Gastroesophageal sphincter (tissue), 4 donors: ENCODE measurements at regions not wholly inside any gene's neighbourhood (a gene's known extent, or its start where the extent isn't known, plus 50 kb on each side); places are given as distances from the start of the nearest gene placed in this dataset.

Experiments used
- ATAC-seq: fragments of 150-250 bp; one replicate; pipeline ENCODE4 v1.9.1; 2016; ENCODE audit warnings: mild to moderate bottlenecking, moderate library complexity
- H3K27ac ChIP-seq, 4 donors: fragments of 200-600 bp; sonication (generic) in 3 of 4; 1 replicate in 3 of 4; 2 replicates in 1 of 4; pipeline ENCODE4 v1.5.1; 2016 to 2019
- H3K27me3 ChIP-seq: fragments of 200-600 bp; sonication (generic); one replicate; pipeline ENCODE4 v1.5.1; 2019
- H3K36me3 ChIP-seq, 2 donors: fragments of 200-600 bp; sonication (generic); one replicate each; pipeline ENCODE4 v1.5.1; 2019; ENCODE audit warnings: control low read depth in 1 of 2
- H3K4me1 ChIP-seq, 3 donors: fragments of 200-600 bp; sonication (generic); 1 replicate in 2 of 3; 2 replicates in 1 of 3; pipeline ENCODE4 v1.5.1; 2016 to 2019; ENCODE audit warnings: control low read depth in 2 of 3
- H3K4me3 ChIP-seq, 2 donors: fragments of 200-600 bp; sonication (generic); one replicate each; pipeline ENCODE4 v1.5.1; 2019; ENCODE audit warnings: mild to moderate bottlenecking in 1 of 2, moderate library complexity in 1 of 2
- H3K9me3 ChIP-seq, 3 donors: fragments of 200-600 bp; sonication (generic); one replicate each; pipeline ENCODE4 v1.5.1; 2017 to 2019; ENCODE audit warnings: control low read depth in 2 of 3
- EP300 ChIP-seq: sonication (generic); formaldehyde crosslinking; IDR thresholded peaks from one replicate; pipeline ENCODE4 v1.6.1; 2017; ENCODE audit warnings: antibody characterized with exemption, mild to moderate bottlenecking
- POLR2A ChIP-seq, 2 donors: fragments of 450-650 bp; IDR thresholded peaks; one replicate each; pipeline ENCODE4 v1.6.1; 2017; ENCODE audit warnings: antibody characterized with exemption in 2 of 2, mild to moderate bottlenecking in 2 of 2, moderate library complexity in 1 of 2
- POLR2AphosphoS5 ChIP-seq: sonication (generic); formaldehyde crosslinking; IDR thresholded peaks from one replicate; pipeline ENCODE4 v1.6.1; 2017; ENCODE audit warnings: antibody characterized with exemption
- WGBS, 2 donors: methylation state at CpG; one replicate each; pipeline ENCODE4 v1.1.5; 2018; ENCODE audit warnings: low coverage in 1 of 2; 5-methylcytosine and 5-hydroxymethylcytosine counted together
- TF ChIP-seq, protein P1 (sequence below), 4 experiments: fragments of 200-600 bp in 2 of 4; fragments of 450-650 bp in 2 of 4; sonication (generic) in 1 of 4; IDR thresholded peaks; one replicate each; pipeline ENCODE4 v1.5.1; 2017 to 2019; ENCODE audit warnings: antibody characterized with exemption in 4 of 4, mild to moderate bottlenecking in 2 of 4, moderate library complexity in 2 of 4

DNA sequence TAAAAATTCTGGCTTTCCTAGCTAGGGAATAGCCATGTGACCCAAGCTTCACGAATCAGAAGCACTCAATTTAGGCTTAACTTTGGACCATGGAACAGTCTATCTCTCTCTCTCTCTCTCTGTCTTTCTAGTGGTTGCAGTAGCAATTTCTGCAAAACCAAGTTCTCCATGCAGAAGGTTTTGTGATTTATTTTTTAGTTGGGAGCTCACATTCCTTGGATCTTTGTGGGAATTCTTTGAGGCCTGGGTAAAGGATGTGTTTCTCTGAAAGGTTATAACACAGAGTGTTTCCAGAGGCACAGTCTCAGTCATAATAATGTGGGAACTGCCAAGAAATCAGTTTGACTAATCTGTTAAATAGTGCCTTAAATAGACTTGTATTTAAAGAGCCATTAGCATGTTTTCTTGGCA, 112.3 kb upstream of the COL11A1 start:
- H3K27ac ChIP-seq: no peak overlapping the region
- ATAC-seq: no peak
- H3K9me3 ChIP-seq: no peaks in the 10 kb centered on the region
- H3K4me3 ChIP-seq: no peak overlapping the region
- WGBS, 2 donors: 0 to 25% methylated on average over 1 of the region's 1 CpG
- peaks cover 0 to 10% (median 0%) of the 10 kb centered on the region in 3 donors for H3K4me1 ChIP-seq
- H3K36me3 ChIP-seq: no peaks in the 10 kb centered on the region
- H3K27me3 ChIP-seq: no peaks in the 10 kb centered on the region
- TF ChIP-seq POLR2A (IDR thresholded peaks at IDR 0.05) (no peak), EP300 (no peak), POLR2AphosphoS5 (no peak)
- TF ChIP-seq, protein P1, sequence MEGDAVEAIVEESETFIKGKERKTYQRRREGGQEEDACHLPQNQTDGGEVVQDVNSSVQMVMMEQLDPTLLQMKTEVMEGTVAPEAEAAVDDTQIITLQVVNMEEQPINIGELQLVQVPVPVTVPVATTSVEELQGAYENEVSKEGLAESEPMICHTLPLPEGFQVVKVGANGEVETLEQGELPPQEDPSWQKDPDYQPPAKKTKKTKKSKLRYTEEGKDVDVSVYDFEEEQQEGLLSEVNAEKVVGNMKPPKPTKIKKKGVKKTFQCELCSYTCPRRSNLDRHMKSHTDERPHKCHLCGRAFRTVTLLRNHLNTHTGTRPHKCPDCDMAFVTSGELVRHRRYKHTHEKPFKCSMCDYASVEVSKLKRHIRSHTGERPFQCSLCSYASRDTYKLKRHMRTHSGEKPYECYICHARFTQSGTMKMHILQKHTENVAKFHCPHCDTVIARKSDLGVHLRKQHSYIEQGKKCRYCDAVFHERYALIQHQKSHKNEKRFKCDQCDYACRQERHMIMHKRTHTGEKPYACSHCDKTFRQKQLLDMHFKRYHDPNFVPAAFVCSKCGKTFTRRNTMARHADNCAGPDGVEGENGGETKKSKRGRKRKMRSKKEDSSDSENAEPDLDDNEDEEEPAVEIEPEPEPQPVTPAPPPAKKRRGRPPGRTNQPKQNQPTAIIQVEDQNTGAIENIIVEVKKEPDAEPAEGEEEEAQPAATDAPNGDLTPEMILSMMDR (IDR thresholded peaks at IDR 0.05): no peak

DNA sequence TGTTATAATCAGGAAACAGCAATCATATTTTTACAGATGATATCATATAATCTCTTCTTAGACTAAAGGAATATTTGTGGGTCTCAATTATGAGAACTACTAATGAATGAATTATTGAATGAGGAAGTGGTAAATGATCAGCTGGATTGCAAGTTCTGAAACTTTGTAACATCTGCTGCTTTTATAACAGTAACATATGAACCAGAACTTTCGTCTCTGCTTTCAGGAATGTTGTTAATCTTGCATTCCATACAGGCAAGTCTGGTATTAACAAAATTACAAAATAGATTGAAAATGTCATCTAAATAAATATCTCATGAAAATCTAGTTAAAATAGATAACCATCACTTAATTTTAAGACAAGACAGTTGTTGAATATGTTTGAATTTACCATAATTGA, 110.5 kb upstream of the COL11A1 start:
- H3K9me3 ChIP-seq: no peaks in the 10 kb centered on the region
- no peaks in the 10 kb centered on the region for H3K27me3 ChIP-seq
- WGBS, 2 donors: 46 to 50% methylated on average over 1 of the region's 1 CpG
- H3K4me3 ChIP-seq: no peak overlapping the region
- no peaks in the 10 kb centered on the region for H3K36me3 ChIP-seq
- no peak for ATAC-seq
- H3K27ac ChIP-seq: no peak overlapping the region
- TF ChIP-seq POLR2AphosphoS5 (no peak), POLR2A (IDR thresholded peaks at IDR 0.05) (no peak), EP300 (no peak)
- TF ChIP-seq, protein P1 (IDR thresholded peaks at IDR 0.05): no peak
- H3K4me1 ChIP-seq: peaks cover 0 to 10% (median 0%) of the 10 kb centered on the region in 3 donors

DNA sequence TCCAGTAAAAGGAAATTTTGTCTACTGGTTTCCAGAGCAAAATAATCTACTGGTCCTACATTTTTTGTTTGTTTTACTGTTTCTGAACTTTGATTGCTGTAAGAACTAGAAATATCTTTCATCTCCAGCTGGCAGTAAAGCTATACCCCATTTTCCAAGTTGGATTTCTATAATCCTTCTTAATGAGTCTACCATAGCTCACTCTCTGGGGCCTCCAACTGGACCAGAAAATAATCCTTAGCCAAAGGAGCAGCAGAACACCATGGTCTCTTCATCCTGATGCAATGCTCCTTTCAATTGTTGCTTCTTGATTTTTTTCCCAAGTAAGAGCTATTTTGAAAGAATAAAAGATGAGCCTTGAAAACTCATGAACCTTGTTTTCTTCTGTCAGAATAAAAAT, 110.0 kb upstream of the COL11A1 start:
- Histone ChIP-seq H3K36me3 (no peaks in the 10 kb centered on the region), H3K27ac (no peak overlapping the region), H3K4me3 (no peak overlapping the region), H3K4me1 (peaks cover 0 to 10% (median 0%) of the 10 kb centered on the region in 3 donors), H3K9me3 (no peaks in the 10 kb centered on the region), H3K27me3 (no peaks in the 10 kb centered on the region)
- no peak for ATAC-seq
- no peak for TF ChIP-seq POLR2A (IDR thresholded peaks at IDR 0.05)
- TF ChIP-seq, protein P1 (IDR thresholded peaks at IDR 0.05): no peak
- no peak for TF ChIP-seq POLR2AphosphoS5
- TF ChIP-seq EP300: no peak

DNA sequence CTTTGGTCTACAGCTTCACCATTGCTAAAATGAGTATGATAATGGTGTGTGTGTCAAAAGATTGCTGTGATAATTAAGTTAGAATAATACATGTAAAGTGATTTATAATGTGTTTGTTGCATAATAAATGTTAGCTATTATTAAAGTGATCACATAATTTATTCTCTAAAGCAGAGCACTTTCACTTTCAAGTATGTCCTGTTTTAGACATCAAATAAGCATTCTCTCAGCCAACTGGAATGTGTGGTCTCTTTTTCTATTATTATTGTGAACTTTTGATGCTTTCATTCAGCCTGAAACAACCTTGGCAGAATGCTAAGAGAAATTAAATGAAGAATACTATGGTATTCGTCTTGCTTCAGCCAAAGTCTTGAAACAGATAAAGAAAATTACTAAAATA, 102.8 kb upstream of the COL11A1 start:
- Histone ChIP-seq H3K4me3 (no peak overlapping the region), H3K27me3 (no peaks in the 10 kb centered on the region), H3K4me1 (no peaks in the 10 kb centered on the region), H3K27ac (no peak overlapping the region), H3K9me3 (no peaks in the 10 kb centered on the region), H3K36me3 (no peaks in the 10 kb centered on the region)
- TF ChIP-seq POLR2AphosphoS5 (no peak), EP300 (no peak), POLR2A (IDR thresholded peaks at IDR 0.05) (no peak)
- TF ChIP-seq, protein P1 (IDR thresholded peaks at IDR 0.05): no peak
- ATAC-seq: no peak
- WGBS, 2 donors: 7 to 18% methylated on average over 1 of the region's 1 CpG

DNA sequence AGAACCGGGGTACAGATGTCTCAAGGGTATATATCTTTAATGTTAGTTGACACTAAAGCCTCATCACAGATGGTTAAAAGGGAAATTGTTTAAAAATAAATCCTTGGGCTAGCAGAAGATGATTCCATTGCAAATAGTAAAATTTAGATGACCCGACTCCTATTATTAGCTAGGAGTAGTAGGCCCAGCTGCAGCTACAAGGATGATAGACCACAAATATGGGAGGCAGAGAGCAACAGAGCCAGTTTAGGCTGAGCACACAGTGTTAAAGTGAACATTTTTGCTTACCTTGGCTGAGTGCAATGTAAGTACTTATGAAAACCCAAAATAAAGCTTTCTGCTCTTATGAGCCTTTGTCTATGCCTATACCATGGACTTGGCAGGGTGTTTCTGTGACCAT, 100.5 kb upstream of the COL11A1 start:
- H3K27me3 ChIP-seq: no peaks in the 10 kb centered on the region
- H3K4me3 ChIP-seq: no peak overlapping the region
- H3K9me3 ChIP-seq: no peaks in the 10 kb centered on the region
- H3K36me3 ChIP-seq: no peaks in the 10 kb centered on the region
- ATAC-seq: no peak
- no peaks in the 10 kb centered on the region for H3K4me1 ChIP-seq
- WGBS, 2 donors: 56 to 85% methylated on average over 2 of the region's 2 CpGs
- TF ChIP-seq EP300: no peak
- TF ChIP-seq POLR2A (IDR thresholded peaks at IDR 0.05): no peak
- no peak for TF ChIP-seq POLR2AphosphoS5
- TF ChIP-seq, protein P1 (IDR thresholded peaks at IDR 0.05): no peak
- no peak overlapping the region for H3K27ac ChIP-seq
